H1 (cell line): ENCODE measurements at regions not wholly inside any gene's neighbourhood (a gene's known extent, or its start where the extent isn't known, plus 50 kb on each side); places are given as distances from the start of the nearest gene placed in this dataset.

Experiments
- CTCF ChIA-PET: fragments of 300-600 bp; sonication (Branson Sonifier 250); formaldehyde crosslinking; loops from one replicate; lab custom pipeline; 2021; ENCODE audit not compliant: partially characterized antibody; lab: Charles Lee
- POLR2A ChIA-PET: fragments of 300-600 bp; sonication (Branson Sonifier 250); formaldehyde crosslinking; loops from one replicate; lab custom pipeline; 2021; ENCODE audit warnings: inconsistent platforms; ENCODE audit not compliant: partially characterized antibody; lab: Charles Lee
- DNase-seq, 2 experiments: peaks; one replicate each; pipeline versions ENCODE4 v3.0.0 to v3.0.0-alpha.2; 2010 to 2022; ENCODE audit warnings: low spot score in 2 of 2, low read depth in 1 of 2, mixed read lengths in 1 of 2
- FAIRE-seq: peaks from 2 replicates; lab custom pipeline; 2011; peaks lifted over from hg19 to GRCh38; lab: Jason Lieb, UNC
- H2AFZ ChIP-seq: 2 replicates; pipeline ENCODE4 v1.8.1; 2012; ENCODE audit warnings: low read length, inconsistent platforms
- H2AK5ac ChIP-seq: 2 replicates; pipeline ENCODE4 v1.6.1; 2013; ENCODE audit warnings: low read depth, low read length
- H2BK120ac ChIP-seq: replicated peaks from 2 replicates; pipeline ENCODE3; 2013; ENCODE audit warnings: low read depth, low read length, inconsistent platforms
- H2BK12ac ChIP-seq: 2 replicates; pipeline ENCODE4 v1.6.1; 2013; ENCODE audit warnings: low read depth, low read length
- H2BK15ac ChIP-seq: 2 replicates; pipeline ENCODE4 v1.6.1; 2013; ENCODE audit warnings: low read length
- H2BK20ac ChIP-seq: 2 replicates; pipeline ENCODE4 v1.6.1; 2013; ENCODE audit warnings: low read length
- H2BK5ac ChIP-seq: 2 replicates; pipeline ENCODE4 v1.6.1; 2013; ENCODE audit warnings: low read depth, low read length
- H3K14ac ChIP-seq: 2 replicates; pipeline ENCODE4 v1.6.1; 2013; ENCODE audit warnings: inconsistent platforms; ENCODE audit not compliant: insufficient read length
- H3K18ac ChIP-seq: 2 replicates; pipeline ENCODE4 v1.6.1; 2013; ENCODE audit warnings: low read length; ENCODE audit errors: extremely low read depth
- H3K23ac ChIP-seq: 2 replicates; pipeline ENCODE4 v1.6.1; 2013; ENCODE audit warnings: inconsistent platforms; ENCODE audit not compliant: insufficient read length
- H3K23me2 ChIP-seq: 2 replicates; pipeline ENCODE4 v1.6.1; 2013; ENCODE audit warnings: low read depth, low read length
- H3K27ac ChIP-seq: 2 replicates; pipeline ENCODE4 v1.6.1; 2011; ENCODE audit warnings: low read depth, low read length, inconsistent platforms
- H3K27me3 ChIP-seq, 4 experiments: replicated peaks in 1 of 4; 1 replicate in 1 of 4; 2 replicates in 3 of 4; pipeline versions ENCODE4 v1.6.1 to v1.8.1; 2011 to 2013; ENCODE audit warnings: low read length in 3 of 4, mild to moderate bottlenecking in 3 of 4, inconsistent platforms in 2 of 4, mixed read lengths in 2 of 4, moderate library complexity in 1 of 4; ENCODE audit not compliant: control insufficient read depth in 3 of 4, insufficient read depth in 3 of 4; ENCODE audit errors: extremely low read depth in 1 of 4
- H3K36me3 ChIP-seq, 4 experiments: 2 replicates each; pipeline versions ENCODE4 v1.6.1 to v1.8.1; 2011 to 2013; ENCODE audit warnings: mild to moderate bottlenecking in 4 of 4, low read length in 3 of 4, moderate library complexity in 2 of 4, control low read depth in 1 of 4, inconsistent platforms in 1 of 4; ENCODE audit not compliant: insufficient read depth in 4 of 4, control insufficient read depth in 2 of 4
- H3K4ac ChIP-seq: replicated peaks from 2 replicates; pipeline ENCODE3; 2013; ENCODE audit warnings: low read length, low read depth, mixed read lengths, inconsistent platforms; ENCODE audit not compliant: insufficient read length
- H3K4me1 ChIP-seq, 4 experiments: replicated peaks in 1 of 4; 1 replicate in 1 of 4; 2 replicates in 3 of 4; pipeline versions ENCODE4 v1.6.1 to v1.8.1; 2011 to 2013; ENCODE audit warnings: low read length in 3 of 4, inconsistent platforms in 2 of 4, mixed read lengths in 1 of 4; ENCODE audit not compliant: insufficient read depth in 4 of 4, control insufficient read depth in 3 of 4
- H3K4me2 ChIP-seq, 2 experiments: 2 replicates each; pipeline versions ENCODE4 v1.6.1 to v1.8.1; 2011 to 2013; ENCODE audit warnings: low read depth in 2 of 2, low read length in 2 of 2, control low read depth in 1 of 2, inconsistent platforms in 1 of 2, mild to moderate bottlenecking in 1 of 2; ENCODE audit not compliant: insufficient read depth in 1 of 2
- H3K4me3 ChIP-seq, 4 experiments: fragments of 200-600, 300-600 bp in 1 of 4; sonication (generic), shearing (Covaris generic), sonication (Bioruptor Twin) in 1 of 4; 2 replicates each; pipeline versions ENCODE4 v1.5.1 to v1.8.1; 2011 to 2016; ENCODE audit warnings: low read length in 4 of 4, low read depth in 3 of 4, control low read depth in 2 of 4, inconsistent platforms in 2 of 4, mild to moderate bottlenecking in 2 of 4, mixed read lengths in 1 of 4, moderate library complexity in 1 of 4; ENCODE audit not compliant: insufficient read depth in 2 of 4; ENCODE audit errors: extremely low read depth in 1 of 4
- H3K56ac ChIP-seq: replicated peaks from 2 replicates; pipeline ENCODE3; 2013; ENCODE audit warnings: low read depth, mild to moderate bottlenecking, mixed read lengths, low read length, inconsistent platforms; ENCODE audit not compliant: insufficient read length
- H3K79me1 ChIP-seq: 2 replicates; pipeline ENCODE4 v1.6.1; 2013; ENCODE audit warnings: low read depth, low read length, control low read depth
- H3K79me2 ChIP-seq, 2 experiments: 2 replicates each; pipeline versions ENCODE4 v1.6.1 to v1.8.1; 2012 to 2013; ENCODE audit warnings: low read length in 2 of 2, mild to moderate bottlenecking in 2 of 2, inconsistent platforms in 1 of 2; ENCODE audit not compliant: insufficient read depth in 2 of 2, control insufficient read depth in 1 of 2
- H3K9ac ChIP-seq, 4 experiments: replicated peaks in 1 of 4; 1 replicate in 1 of 4; 2 replicates in 3 of 4; pipeline versions ENCODE4 v1.6.1 to v1.8.1; 2011 to 2013; ENCODE audit warnings: low read depth in 3 of 4, low read length in 3 of 4, control low read depth in 2 of 4, mild to moderate bottlenecking in 2 of 4, moderate library complexity in 2 of 4, inconsistent platforms in 1 of 4; ENCODE audit errors: extremely low read depth in 1 of 4
- H3K9me3 ChIP-seq, 2 experiments: 2 replicates each; pipeline versions ENCODE4 v1.6.1 to v1.8.1; 2012 to 2013; ENCODE audit warnings: mild to moderate bottlenecking in 2 of 2, moderate library complexity in 2 of 2, control low read depth in 1 of 2, inconsistent platforms in 1 of 2, low read depth in 1 of 2, low read length in 1 of 2, mixed read lengths in 1 of 2; ENCODE audit not compliant: insufficient read depth in 2 of 2
- H4K20me1 ChIP-seq, 2 experiments: replicated peaks in 1 of 2; 2 replicates each; pipeline versions ENCODE3 to v1.8.1; 2011 to 2013; ENCODE audit warnings: inconsistent platforms in 2 of 2, low read length in 2 of 2, mild to moderate bottlenecking in 1 of 2; ENCODE audit not compliant: insufficient read depth in 2 of 2, control insufficient read depth in 1 of 2
- H4K5ac ChIP-seq: 2 replicates; pipeline ENCODE4 v1.6.1; 2013; ENCODE audit warnings: low read length, low read depth, mixed read lengths, inconsistent platforms; ENCODE audit not compliant: insufficient read length
- H4K8ac ChIP-seq: 2 replicates; pipeline ENCODE4 v1.8.0; 2013; ENCODE audit warnings: mild to moderate bottlenecking, moderate library complexity, low read length, inconsistent platforms; ENCODE audit not compliant: insufficient read depth; ENCODE audit errors: extremely low read depth
- H4K91ac ChIP-seq: replicated peaks from 2 replicates; pipeline ENCODE3; 2013; ENCODE audit warnings: low read length, mixed read lengths, inconsistent platforms; ENCODE audit not compliant: insufficient read length
- BACH1 ChIP-seq: IDR thresholded peaks from 2 replicates; pipeline ENCODE4 v1.6.1; 2012; ENCODE audit warnings: low read length, improper control_type of control experiment
- CHD1 ChIP-seq: IDR thresholded peaks from 2 replicates; pipeline ENCODE4 v1.6.1; 2012; ENCODE audit warnings: low read depth, low read length, improper control_type of control experiment
- CHD2 ChIP-seq: IDR thresholded peaks from 2 replicates; pipeline ENCODE4 v1.6.1; 2012; ENCODE audit warnings: low read length, improper control_type of control experiment
- GTF2F1 ChIP-seq: IDR thresholded peaks from 2 replicates; pipeline ENCODE4 v1.6.1; 2012; ENCODE audit warnings: low read depth, low read length, improper control_type of control experiment, borderline replicate concordance
- HDAC6 ChIP-seq: IDR thresholded peaks from one replicate; pipeline ENCODE4 v1.7.1; 2012; ENCODE audit warnings: low read depth, mild to moderate bottlenecking, inconsistent platforms, low read length, moderate library complexity
- KDM1A ChIP-seq: fragments of 200-600, 300-600 bp; sonication (generic); IDR thresholded peaks from 2 replicates; pipeline ENCODE4 v1.7.1; 2016; ENCODE audit warnings: mild to moderate bottlenecking, low read length, borderline replicate concordance
- RAD21 ChIP-seq, 2 experiments: IDR thresholded peaks in 1 of 2; conservative IDR thresholded peaks in 1 of 2; 2 replicates each; pipeline ENCODE4 v1.6.1; 2011; ENCODE audit warnings: low read depth in 2 of 2, low read length in 2 of 2, improper control_type of control experiment in 1 of 2, inconsistent platforms in 1 of 2, mild to moderate bottlenecking in 1 of 2, moderate library complexity in 1 of 2
- TBP ChIP-seq: IDR thresholded peaks from 2 replicates; pipeline ENCODE4 v1.6.1; 2011; ENCODE audit warnings: low read depth, low read length, improper control_type of control experiment
- WGBS, 2 experiments: shearing (Covaris generic) in 1 of 2; methylation state at CpG; one replicate each; pipeline versions ENCODE4 v1.1.6 to v1.1.7; 2013 to 2015; ENCODE audit warnings: low lambda C conversion rate in 2 of 2, mixed read lengths in 2 of 2, inconsistent platforms in 1 of 2, low coverage in 1 of 2, missing lambda C conversion rate in 1 of 2; ENCODE audit not compliant: insufficient replicate concordance in 2 of 2, insufficient coverage in 1 of 2, insufficient read length in 1 of 2; ENCODE audit errors: extremely low coverage in 1 of 2, missing lambda C conversion rate in 1 of 2; 5-methylcytosine and 5-hydroxymethylcytosine counted together

DNA sequence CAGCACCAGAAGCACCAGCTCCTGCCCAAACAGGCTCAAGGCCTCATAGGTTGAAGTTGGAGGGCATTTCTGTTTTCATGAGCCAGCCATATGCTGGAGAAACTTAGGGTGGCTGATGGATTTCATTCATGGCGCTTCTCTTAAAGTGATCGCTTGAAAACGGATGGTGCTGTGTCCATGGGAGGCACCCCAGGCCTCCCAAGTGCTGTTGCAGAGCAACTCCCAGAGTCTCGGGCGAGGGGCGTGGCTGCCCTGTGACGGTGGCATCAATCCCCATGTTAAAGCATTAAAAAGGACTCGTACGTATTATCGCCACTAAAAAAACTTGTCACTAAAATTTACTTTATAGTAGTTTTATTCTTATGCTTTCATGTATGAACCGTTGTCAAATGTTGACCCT lies 128.3 kb downstream of the MRPL36 start:
- Histone ChIP-seq H2AFZ (no peak overlapping the region), H3K4ac (no peak overlapping the region), H4K91ac (no peak overlapping the region), H3K79me2 (no peaks in the 10 kb centered on the region), H3K9ac (no peak overlapping the region), H3K79me1 (no peaks in the 10 kb centered on the region), H3K9me3 (no peaks in the 10 kb centered on the region), H2BK5ac (no peak overlapping the region), H3K36me3 (no peaks in the 10 kb centered on the region), H3K4me3 (no peak overlapping the region), H2BK120ac (no peak overlapping the region), H3K27ac (no peak overlapping the region), H3K18ac (no peak overlapping the region), H4K20me1 (no peaks in the 10 kb centered on the region), H3K23me2 (peaks cover 7% of the 10 kb centered on the region; the same call in 1 of the 2 replicates), H2BK12ac (no peak overlapping the region), H2BK15ac (no peak overlapping the region), H3K56ac (no peak overlapping the region), H3K27me3 (peaks cover 2 to 24% (median 18%) of the 10 kb centered on the region in 4 experiments), H2AK5ac (no peak overlapping the region), H3K23ac (no peak overlapping the region), H2BK20ac (no peak overlapping the region), H4K5ac (no peak overlapping the region), H3K4me2 (no peak overlapping the region), H4K8ac (no peak overlapping the region), H3K4me1 (peaks cover 0 to 20% (median 8%) of the 10 kb centered on the region in 4 experiments; a peak in 5 of 7 replicates), H3K14ac (no peak overlapping the region)
- no peak for TF ChIP-seq GTF2F1
- TF ChIP-seq CHD1 = no peak
- TF ChIP-seq KDM1A = no peak
- no peak for TF ChIP-seq BACH1
- no peak for TF ChIP-seq RAD21 (IDR thresholded peaks at IDR 0.05 in 1 of 2, conservative IDR thresholded peaks at IDR 0.05 in 1 of 2; ENCODE audit: low read depth in 2 of 2, low read length in 2 of 2)
- no peak for TF ChIP-seq TBP
- TF ChIP-seq CHD2 = no peak
- TF ChIP-seq HDAC6 = no peak
- FAIRE-seq (no peak), DNase-seq (no peak)
- WGBS, 2 experiments = 93% methylated on average over 11 of the region's 11 CpGs; no CpG with 5 or more reads in 1 of the 2 experiments
- CTCF ChIA-PET = interaction anchor here (0.6 to 2.5 kb wide), 10 partner anchors 30 to 514 kb away, joined by 3 to 8 read pairs (median 4); no protein-coding TSS in a partner anchor
- POLR2A ChIA-PET = interaction anchor here (1.5 kb wide), 1 partner anchor 15 kb away, joined by 3 read pairs; no protein-coding TSS in a partner anchor
